BLaER1 (cell line): ENCODE measurements at regions not wholly inside any gene's neighbourhood (a gene's known extent, or its start where the extent isn't known, plus 50 kb on each side); places are given as distances from the start of the nearest gene placed in this dataset.
A peak's percentile ranks its signal among the peaks of the same experiment; 100 is the strongest.
"Not testable (repeated sequence)": the region's sequence is repeated elsewhere in the genome, so short reads cannot be mapped to it uniquely, and the experiment has no call there.

Experiments
- H3K27ac ChIP-seq: shearing (Covaris generic); formaldehyde crosslinking; 2 replicates; pipeline ENCODE4 v1.8.1; 2022
- H3K27me3 ChIP-seq: shearing (Covaris generic); formaldehyde crosslinking; 2 replicates; pipeline ENCODE4 v1.8.1; 2022
- H3K36me3 ChIP-seq: shearing (Covaris generic); formaldehyde crosslinking; 2 replicates; pipeline ENCODE4 v1.8.1; 2022
- H3K4me1 ChIP-seq: shearing (Covaris generic); formaldehyde crosslinking; 2 replicates; pipeline ENCODE4 v1.8.1; 2022
- H3K4me2 ChIP-seq: shearing (Covaris generic); formaldehyde crosslinking; 2 replicates; pipeline ENCODE4 v1.8.1; 2022
- H3K4me3 ChIP-seq: shearing (Covaris generic); formaldehyde crosslinking; 2 replicates; pipeline ENCODE4 v1.8.1; 2022
- H3K9ac ChIP-seq: shearing (Covaris generic); formaldehyde crosslinking; 2 replicates; pipeline ENCODE4 v1.8.1; 2022
- H3K9me3 ChIP-seq: shearing (Covaris generic); formaldehyde crosslinking; 2 replicates; pipeline ENCODE4 v1.8.1; 2022
- H4K20me1 ChIP-seq: shearing (Covaris generic); formaldehyde crosslinking; 2 replicates; pipeline ENCODE4 v1.8.1; 2022
- Cebpa-rat ChIP-seq: shearing (Covaris generic); IDR thresholded peaks from 2 replicates; pipeline ENCODE4 v1.8.1; 2022

DNA sequence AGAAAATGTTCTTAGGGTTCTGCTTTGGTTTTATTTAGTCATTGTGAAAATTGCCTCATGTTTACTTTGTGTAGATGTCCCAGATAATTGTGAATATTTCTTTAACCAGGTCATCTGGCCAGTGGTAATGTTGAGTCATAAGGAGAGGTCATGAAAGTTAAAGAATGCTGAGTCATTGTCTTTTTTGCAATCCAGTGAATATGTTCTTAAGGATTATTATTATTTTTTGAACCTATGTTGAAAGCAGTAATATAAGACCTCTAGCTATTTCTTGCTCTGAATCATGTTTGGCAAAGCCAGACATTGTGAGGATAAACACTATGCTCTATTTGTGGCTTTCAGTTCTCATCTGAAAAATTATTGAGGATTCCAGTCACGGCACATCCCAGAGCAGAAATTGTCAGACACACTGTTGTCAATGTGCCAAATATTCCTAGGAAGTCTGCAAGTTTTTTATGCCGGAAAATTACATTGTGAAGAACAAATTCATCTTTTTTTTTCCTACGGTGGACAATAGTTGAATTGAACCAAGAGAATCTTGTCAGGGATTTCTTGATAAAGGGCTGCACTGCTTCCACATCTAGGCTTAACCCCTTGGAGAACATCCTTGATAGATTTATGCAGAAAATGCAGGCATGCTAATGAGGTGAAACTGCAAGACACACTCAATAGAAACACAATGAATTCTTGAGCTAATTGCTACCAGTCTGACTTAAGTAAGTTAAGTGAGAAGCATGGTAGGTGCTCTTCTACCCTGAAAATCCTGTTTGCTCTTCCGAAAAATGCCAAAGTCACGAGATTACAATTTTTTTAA lies 369.6 kb downstream of the ATP23 start:
- H3K27me3 ChIP-seq: no peaks in the 10 kb centered on the region
- no peak for TF ChIP-seq Cebpa-rat
- peaks cover 14% of the 10 kb centered on the region for H3K4me1 ChIP-seq
- H3K36me3 ChIP-seq: no peaks in the 10 kb centered on the region
- H3K27ac ChIP-seq: no peak overlapping the region
- H4K20me1 ChIP-seq: no peaks in the 10 kb centered on the region
- H3K4me2 ChIP-seq: no peak overlapping the region
- H3K9ac ChIP-seq: no peak overlapping the region
- H3K4me3 ChIP-seq: no peak overlapping the region
- peaks cover 13% of the 10 kb centered on the region for H3K9me3 ChIP-seq

DNA sequence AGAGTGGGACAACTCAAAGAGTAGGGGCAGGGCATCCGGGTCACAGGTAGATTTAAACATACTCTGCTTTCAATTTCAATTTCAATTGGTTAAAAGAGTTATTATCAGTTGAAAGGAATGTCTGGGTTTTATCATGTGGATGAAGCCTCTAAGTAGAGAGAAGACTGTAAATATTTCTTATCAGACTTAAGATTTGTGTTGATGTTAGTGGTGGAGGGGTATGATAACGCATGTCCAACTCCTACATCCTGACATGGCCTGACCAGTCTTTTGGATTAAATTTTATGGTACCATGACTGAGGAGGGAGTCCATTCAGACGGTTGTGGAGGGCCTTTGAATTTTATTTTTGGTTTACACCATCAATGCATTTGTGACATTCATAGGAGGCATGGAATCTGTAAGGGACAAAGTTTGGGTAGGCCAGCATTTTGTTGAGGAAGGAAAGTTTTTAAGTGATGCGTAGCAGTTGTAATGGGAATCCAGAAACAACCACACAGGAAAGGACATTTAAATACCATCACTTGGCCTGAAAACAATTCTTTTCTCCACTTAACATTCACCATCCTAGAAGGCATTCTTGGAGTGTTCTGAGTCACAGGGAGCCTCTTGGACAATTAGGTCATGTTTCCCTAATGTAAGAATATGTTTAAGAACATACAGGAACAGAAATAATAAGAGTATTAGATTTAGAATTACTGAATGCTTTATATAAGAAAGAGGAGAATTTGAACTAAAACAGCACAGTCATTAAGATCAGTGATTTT lies 371.9 kb downstream of the ATP23 start:
- no peaks in the 10 kb centered on the region for H4K20me1 ChIP-seq
- H3K4me3 ChIP-seq: no peak overlapping the region
- H3K36me3 ChIP-seq: no peaks in the 10 kb centered on the region
- no peak overlapping the region for H3K27ac ChIP-seq
- no peak overlapping the region for H3K4me2 ChIP-seq
- peaks cover 14% of the 10 kb centered on the region for H3K4me1 ChIP-seq
- peaks cover 10% of the 10 kb centered on the region for H3K9me3 ChIP-seq
- H3K27me3 ChIP-seq: no peaks in the 10 kb centered on the region
- no peak for TF ChIP-seq Cebpa-rat
- H3K9ac ChIP-seq: no peak overlapping the region

GRCh38 chr12:58314610-58315009 lies 373.2 kb downstream of the ATP23 start:
- TF ChIP-seq Cebpa-rat: no peak
- Histone ChIP-seq H3K36me3 (no peaks in the 10 kb centered on the region), H3K27me3 (no peaks in the 10 kb centered on the region), H4K20me1 (no peaks in the 10 kb centered on the region), H3K4me2 (no peak overlapping the region), H3K27ac (no peak overlapping the region), H3K4me3 (no peak overlapping the region), H3K9ac (no peak overlapping the region), H3K4me1 (peaks cover 10% of the 10 kb centered on the region), H3K9me3 (peaks cover 20% of the 10 kb centered on the region)

- no peaks in the 10 kb centered on the region for H3K36me3 ChIP-seq
Measured at GRCh38 chr12:58316926-58317325, 375.6 kb downstream of the ATP23 start.

GRCh38 chr12:58321414-58321813 lies 380.0 kb downstream of the ATP23 start:
- no peak for TF ChIP-seq Cebpa-rat
- Histone ChIP-seq H3K4me2 (no peak overlapping the region), H3K9me3 (peaks cover 20% of the 10 kb centered on the region), H3K4me3 (no peak overlapping the region), H3K27ac (no peak overlapping the region), H3K9ac (no peak overlapping the region), H3K4me1 (no peaks in the 10 kb centered on the region), H3K36me3 (no peaks in the 10 kb centered on the region), H4K20me1 (no peaks in the 10 kb centered on the region), H3K27me3 (no peaks in the 10 kb centered on the region)

More at GRCh38 chr12:58316926-58317325, 375.6 kb downstream of the ATP23 start:
- Histone ChIP-seq H3K9ac (no peak overlapping the region), H4K20me1 (no peaks in the 10 kb centered on the region), H3K9me3 (peaks cover 20% of the 10 kb centered on the region), H3K27me3 (no peaks in the 10 kb centered on the region), H3K4me1 (no peaks in the 10 kb centered on the region), H3K27ac (no peak overlapping the region), H3K4me2 (no peak overlapping the region), H3K4me3 (no peak overlapping the region)
- no peak for TF ChIP-seq Cebpa-rat

- Histone ChIP-seq H3K27me3 (no peaks in the 10 kb centered on the region), H3K27ac (no peak overlapping the region), H3K4me2 (no peak overlapping the region), H4K20me1 (no peaks in the 10 kb centered on the region), H3K36me3 (no peaks in the 10 kb centered on the region), H3K4me1 (no peaks in the 10 kb centered on the region), H3K9me3 (peaks cover 6% of the 10 kb centered on the region), H3K9ac (no peak overlapping the region), H3K4me3 (no peak overlapping the region)
- TF ChIP-seq Cebpa-rat: no peak
Measured at GRCh38 chr12:58323676-58324075, 382.3 kb downstream of the ATP23 start.

- H3K4me1 ChIP-seq: no peaks in the 10 kb centered on the region
- no peak overlapping the region for H3K27ac ChIP-seq
- no peaks in the 10 kb centered on the region for H4K20me1 ChIP-seq
- H3K27me3 ChIP-seq: no peaks in the 10 kb centered on the region
- no peak overlapping the region for H3K4me3 ChIP-seq
- no peaks in the 10 kb centered on the region for H3K9me3 ChIP-seq
- no peak overlapping the region for H3K9ac ChIP-seq
- no peak for TF ChIP-seq Cebpa-rat
- H3K4me2 ChIP-seq: no peak overlapping the region
- no peaks in the 10 kb centered on the region for H3K36me3 ChIP-seq
Measured at GRCh38 chr12:58325561-58325960, 384.2 kb downstream of the ATP23 start.

- H3K27me3 ChIP-seq: no peaks in the 10 kb centered on the region
- H3K4me1 ChIP-seq: no peaks in the 10 kb centered on the region
- TF ChIP-seq Cebpa-rat: no peak
- no peak overlapping the region for H3K4me2 ChIP-seq
- H3K27ac ChIP-seq: no peak overlapping the region
- H3K36me3 ChIP-seq: no peaks in the 10 kb centered on the region
- H3K4me3 ChIP-seq: no peak overlapping the region
- H3K9ac ChIP-seq: no peak overlapping the region
- no peaks in the 10 kb centered on the region for H3K9me3 ChIP-seq
- no peaks in the 10 kb centered on the region for H4K20me1 ChIP-seq
Measured at GRCh38 chr12:58326534-58326933, 385.2 kb downstream of the ATP23 start.

- not testable (repeated sequence) for H3K9me3 ChIP-seq, H3K27me3 ChIP-seq, H3K9ac ChIP-seq, H3K4me2 ChIP-seq, H4K20me1 ChIP-seq, H3K4me3 ChIP-seq, H3K36me3 ChIP-seq, H3K27ac ChIP-seq
- peaks cover 26% of the 10 kb centered on the region for H3K4me1 ChIP-seq
Measured at GRCh38 chr12:58336581-58337242, 395.3 kb downstream of the ATP23 start.

- peak overlapping the region; percentile 20; the same call in 1 of the 2 replicates for H3K4me2 ChIP-seq
- peaks cover 34% of the 10 kb centered on the region for H3K4me1 ChIP-seq
- H3K4me3 ChIP-seq, H3K9me3 ChIP-seq, H3K27ac ChIP-seq, H3K9ac ChIP-seq, H4K20me1 ChIP-seq, H3K27me3 ChIP-seq, H3K36me3 ChIP-seq: not testable (repeated sequence)
Measured at GRCh38 chr12:58337539-58337938, 396.2 kb downstream of the ATP23 start.
